ENCODE measurements at regions not wholly inside any gene's neighbourhood (a gene's known extent, or its start where the extent isn't known, plus 50 kb on each side); places are given as distances from the start of the nearest gene placed in this dataset.
A peak's percentile ranks its signal among the peaks of the same experiment; 100 is the strongest.

GRCh38 chr1:82560566-82560965, 759.8 kb downstream of the ADGRL2 start:
- TF ChIP-seq GATA3 (IDR thresholded peaks at IDR 0.05; ENCODE audit: low read depth, low read length): no peak
- no peak for TF ChIP-seq GATA2 (IDR thresholded peaks at IDR 0.05; ENCODE audit: low read depth, low read length)

- TF ChIP-seq GATA2 (IDR thresholded peaks at IDR 0.05; ENCODE audit: low read depth, low read length) (no peak), GATA3 (IDR thresholded peaks at IDR 0.05; ENCODE audit: low read depth, low read length) (no peak)
Observed at GRCh38 chr1:82555501-82555900, 754.8 kb downstream of the ADGRL2 start.

GRCh38 chr1:82549841-82550240, 749.1 kb downstream of the ADGRL2 start:
- TF ChIP-seq GATA3 (IDR thresholded peaks at IDR 0.05; ENCODE audit: low read depth, low read length): no peak
- TF ChIP-seq GATA2 (IDR thresholded peaks at IDR 0.05; ENCODE audit: low read depth, low read length): no peak

- no peak for TF ChIP-seq GATA3 (IDR thresholded peaks at IDR 0.05; ENCODE audit: low read depth, low read length)
- TF ChIP-seq GATA2 (IDR thresholded peaks at IDR 0.05; ENCODE audit: low read depth, low read length): no peak
Observed at GRCh38 chr1:82542766-82543165, 742.0 kb downstream of the ADGRL2 start.

GRCh38 chr1:82542141-82542540, 741.4 kb downstream of the ADGRL2 start:
- no peak for TF ChIP-seq GATA3 (IDR thresholded peaks at IDR 0.05; ENCODE audit: low read depth, low read length)
- TF ChIP-seq GATA2 (IDR thresholded peaks at IDR 0.05; ENCODE audit: low read depth, low read length): no peak

- no peak for TF ChIP-seq GATA3 (IDR thresholded peaks at IDR 0.05; ENCODE audit: low read depth, low read length)
- no peak for TF ChIP-seq GATA2 (IDR thresholded peaks at IDR 0.05; ENCODE audit: low read depth, low read length)
Observed at GRCh38 chr1:82540006-82540405, 739.3 kb downstream of the ADGRL2 start.

GRCh38 chr1:82538876-82539275, 738.1 kb downstream of the ADGRL2 start:
- TF ChIP-seq GATA2 (IDR thresholded peaks at IDR 0.05; ENCODE audit: low read depth, low read length) (no peak), GATA3 (IDR thresholded peaks at IDR 0.05; ENCODE audit: low read depth, low read length) (peak; percentile 43; the same call in 1 of the 2 replicates)

- TF ChIP-seq GATA2 (IDR thresholded peaks at IDR 0.05; ENCODE audit: low read depth, low read length) (no peak), GATA3 (IDR thresholded peaks at IDR 0.05; ENCODE audit: low read depth, low read length) (no peak)
Observed at GRCh38 chr1:82534996-82535395, 734.3 kb downstream of the ADGRL2 start.

GRCh38 chr1:82525378-82525777, 724.6 kb downstream of the ADGRL2 start:
- TF ChIP-seq GATA3 (IDR thresholded peaks at IDR 0.05; ENCODE audit: low read depth, low read length) (no peak), GATA2 (IDR thresholded peaks at IDR 0.05; ENCODE audit: low read depth, low read length) (no peak)

GRCh38 chr1:82520611-82521010, 719.9 kb downstream of the ADGRL2 start:
- no peak for TF ChIP-seq GATA2 (IDR thresholded peaks at IDR 0.05; ENCODE audit: low read depth, low read length)
- TF ChIP-seq GATA3 (IDR thresholded peaks at IDR 0.05; ENCODE audit: low read depth, low read length): no peak

GRCh38 chr1:82517586-82517985, 716.9 kb downstream of the ADGRL2 start:
- no peak for TF ChIP-seq GATA3 (IDR thresholded peaks at IDR 0.05; ENCODE audit: low read depth, low read length)
- TF ChIP-seq GATA2 (IDR thresholded peaks at IDR 0.05; ENCODE audit: low read depth, low read length): no peak

- TF ChIP-seq GATA2 (IDR thresholded peaks at IDR 0.05; ENCODE audit: low read depth, low read length) (no peak), GATA3 (IDR thresholded peaks at IDR 0.05; ENCODE audit: low read depth, low read length) (no peak)
Observed at GRCh38 chr1:82515650-82516049, 714.9 kb downstream of the ADGRL2 start.

- TF ChIP-seq GATA2 (IDR thresholded peaks at IDR 0.05; ENCODE audit: low read depth, low read length): no peak
Observed at GRCh38 chr1:82511441-82511840, 710.7 kb downstream of the ADGRL2 start.

- no peak for TF ChIP-seq GATA3 (IDR thresholded peaks at IDR 0.05; ENCODE audit: low read depth, low read length)
- no peak for TF ChIP-seq GATA2 (IDR thresholded peaks at IDR 0.05; ENCODE audit: low read depth, low read length)
Observed at GRCh38 chr1:82510431-82510830, 709.7 kb downstream of the ADGRL2 start.

GRCh38 chr1:82507011-82507410, 706.3 kb downstream of the ADGRL2 start:
- TF ChIP-seq GATA2 (IDR thresholded peaks at IDR 0.05; ENCODE audit: low read depth, low read length) (no peak), GATA3 (IDR thresholded peaks at IDR 0.05; ENCODE audit: low read depth, low read length) (no peak)

GRCh38 chr1:82503822-82504221, 703.1 kb downstream of the ADGRL2 start:
- TF ChIP-seq GATA3 (IDR thresholded peaks at IDR 0.05; ENCODE audit: low read depth, low read length) (no peak), GATA2 (IDR thresholded peaks at IDR 0.05; ENCODE audit: low read depth, low read length) (no peak)
